ENCODE measurements at regions not wholly inside any gene's neighbourhood (a gene's known extent, or its start where the extent isn't known, plus 50 kb on each side); places are given as distances from the start of the nearest gene placed in this dataset.
"Not testable (repeated sequence)": the region's sequence is repeated elsewhere in the genome, so short reads cannot be mapped to it uniquely, and the experiment has no call there.

- no peaks in the 10 kb centered on the region for H3K27me3 ChIP-seq (ENCODE audit: insufficient read depth, low read length)
- Mint-ChIP-seq H3K27ac (no peak overlapping the region), H3K4me3 (no peak overlapping the region), H3K9me3 (peaks cover 0 to 6% (median 0%) of the 10 kb centered on the region in 8 donors), H3K36me3 (peaks cover 0 to 29% of the 10 kb centered on the region in 2 donors), H3K4me1 (no peaks in the 10 kb centered on the region), H3K27me3 (peaks cover 0 to 2% of the 10 kb centered on the region in 2 donors)
- no peaks in the 10 kb centered on the region for H3K4me1 ChIP-seq (ENCODE audit: insufficient read depth, low read length)
- no peaks in the 10 kb centered on the region for H3K36me3 ChIP-seq (ENCODE audit: insufficient read depth, low read length)
- no peak overlapping the region for H3K27ac ChIP-seq (ENCODE audit: low read depth, low read length)
- ChIA-PET CTCF (ENCODE audit: partially characterized antibody) (interaction anchor here (0.9 kb wide), 1 partner anchor 18 kb away, joined by 3 read pairs; no protein-coding TSS in a partner anchor), POLR2A (ENCODE audit: partially characterized antibody) (no interaction called here)
- intact Hi-C loops (cut with micrococcal nuclease): no loop called here
- no peaks in the 10 kb centered on the region for H3K9me3 ChIP-seq (ENCODE audit: control insufficient read depth in 1 of 2, low read length in 2 of 2)
- H3K4me3 ChIP-seq (ENCODE audit: low read length in 2 of 2): no peak overlapping the region
- no peak for DNase-seq
Measured at GRCh38 chr18:23321996-23322395, 131.1 kb upstream of the RIOK3 start.

- H3K4me3 ChIP-seq (ENCODE audit: low read length in 2 of 2): no peak overlapping the region
- H3K27ac ChIP-seq (ENCODE audit: low read depth, low read length): no peak overlapping the region
- CTCF ChIA-PET (ENCODE audit: partially characterized antibody): no interaction called here
- no peaks in the 10 kb centered on the region for H3K36me3 ChIP-seq (ENCODE audit: insufficient read depth, low read length)
- no peaks in the 10 kb centered on the region for H3K27me3 ChIP-seq (ENCODE audit: insufficient read depth, low read length)
- peaks cover 0 to 9% (median under 1%) of the 10 kb centered on the region in 8 donors for H3K9me3 Mint-ChIP-seq
- no peak for DNase-seq
- H3K4me1 Mint-ChIP-seq: no peaks in the 10 kb centered on the region
- peaks cover 0 to 2% of the 10 kb centered on the region in 2 donors for H3K27me3 Mint-ChIP-seq
- no peak overlapping the region for H3K4me3 Mint-ChIP-seq
- POLR2A ChIA-PET (ENCODE audit: partially characterized antibody): no interaction called here
- peak overlapping the region in 1 of 7 donors; percentile 11 for H3K27ac Mint-ChIP-seq
- intact Hi-C loops (cut with micrococcal nuclease): no loop called here
- no peaks in the 10 kb centered on the region for H3K9me3 ChIP-seq (ENCODE audit: control insufficient read depth in 1 of 2, low read length in 2 of 2)
- peaks cover 0 to 29% of the 10 kb centered on the region in 2 donors for H3K36me3 Mint-ChIP-seq
- H3K4me1 ChIP-seq (ENCODE audit: insufficient read depth, low read length): no peaks in the 10 kb centered on the region
Measured at GRCh38 chr18:23324056-23324811, 128.9 kb upstream of the RIOK3 start.

GRCh38 chr18:23324861-23325260 lies 128.2 kb upstream of the RIOK3 start:
- no peak for DNase-seq
- H3K9me3 ChIP-seq (ENCODE audit: control insufficient read depth in 1 of 2, low read length in 2 of 2): no peaks in the 10 kb centered on the region
- H3K27me3 ChIP-seq (ENCODE audit: insufficient read depth, low read length): no peaks in the 10 kb centered on the region
- Mint-ChIP-seq H3K4me1 (no peaks in the 10 kb centered on the region), H3K27me3 (peaks cover 0 to 2% of the 10 kb centered on the region in 2 donors), H3K9me3 (peaks cover 0 to 10% (median 2%) of the 10 kb centered on the region in 8 donors), H3K4me3 (no peak overlapping the region), H3K36me3 (peaks cover 0 to 32% of the 10 kb centered on the region in 2 donors), H3K27ac (no peak overlapping the region)
- POLR2A ChIA-PET (ENCODE audit: partially characterized antibody): no interaction called here
- CTCF ChIA-PET (ENCODE audit: partially characterized antibody): no interaction called here
- H3K27ac ChIP-seq (ENCODE audit: low read depth, low read length): no peak overlapping the region
- H3K4me1 ChIP-seq (ENCODE audit: insufficient read depth, low read length): no peaks in the 10 kb centered on the region
- intact Hi-C loops (cut with micrococcal nuclease): no loop called here
- no peaks in the 10 kb centered on the region for H3K36me3 ChIP-seq (ENCODE audit: insufficient read depth, low read length)
- H3K4me3 ChIP-seq (ENCODE audit: low read length in 2 of 2): no peak overlapping the region

GRCh38 chr18:23329671-23330070 lies 123.4 kb upstream of the RIOK3 start:
- intact Hi-C loops (cut with micrococcal nuclease): not testable (repeated sequence)

GRCh38 chr18:23330423-23330822 lies 122.7 kb upstream of the RIOK3 start:
- H3K27ac Mint-ChIP-seq: no peak overlapping the region
- Histone ChIP-seq H3K27me3 (ENCODE audit: insufficient read depth, low read length) (no peaks in the 10 kb centered on the region), H3K4me1 (ENCODE audit: insufficient read depth, low read length) (no peaks in the 10 kb centered on the region), H3K9me3 (ENCODE audit: control insufficient read depth in 1 of 2, low read length in 2 of 2) (no peaks in the 10 kb centered on the region), H3K4me3 (ENCODE audit: low read length in 2 of 2) (no peak overlapping the region), H3K27ac (ENCODE audit: low read depth, low read length) (no peak overlapping the region), H3K36me3 (ENCODE audit: insufficient read depth, low read length) (no peaks in the 10 kb centered on the region)
- H3K4me3 Mint-ChIP-seq: no peak overlapping the region
- DNase-seq: no peak
- peaks cover 0 to 2% of the 10 kb centered on the region in 2 donors for H3K27me3 Mint-ChIP-seq
- H3K36me3 Mint-ChIP-seq: peaks cover 0 to 13% of the 10 kb centered on the region in 2 donors
- CTCF ChIA-PET (ENCODE audit: partially characterized antibody): no interaction called here
- H3K4me1 Mint-ChIP-seq: no peaks in the 10 kb centered on the region
- intact Hi-C loops (cut with micrococcal nuclease): no loop called here
- POLR2A ChIA-PET (ENCODE audit: partially characterized antibody): no interaction called here
- H3K9me3 Mint-ChIP-seq: peaks cover 0 to 10% (median under 1%) of the 10 kb centered on the region in 8 donors

More at GRCh38 chr18:23329671-23330070, 123.4 kb upstream of the RIOK3 start:
- H3K4me3 Mint-ChIP-seq; H3K9me3 Mint-ChIP-seq; H3K27ac ChIP-seq (ENCODE audit: low read depth, low read length); H3K36me3 ChIP-seq (ENCODE audit: insufficient read depth, low read length); POLR2A ChIA-PET (ENCODE audit: partially characterized antibody); CTCF ChIA-PET (ENCODE audit: partially characterized antibody); H3K4me1 Mint-ChIP-seq; H3K27ac Mint-ChIP-seq; H3K27me3 Mint-ChIP-seq; DNase-seq; H3K27me3 ChIP-seq (ENCODE audit: insufficient read depth, low read length); H3K4me1 ChIP-seq (ENCODE audit: insufficient read depth, low read length); H3K4me3 ChIP-seq (ENCODE audit: low read length in 2 of 2); H3K9me3 ChIP-seq (ENCODE audit: control insufficient read depth in 1 of 2, low read length in 2 of 2): not testable (repeated sequence)
- peaks cover 0 to 18% of the 10 kb centered on the region in 2 donors for H3K36me3 Mint-ChIP-seq

GRCh38 chr18:23331091-23331920 lies 121.8 kb upstream of the RIOK3 start:
- Histone ChIP-seq H3K27me3 (ENCODE audit: insufficient read depth, low read length) (no peaks in the 10 kb centered on the region), H3K9me3 (ENCODE audit: control insufficient read depth in 1 of 2, low read length in 2 of 2) (no peaks in the 10 kb centered on the region), H3K4me3 (ENCODE audit: low read length in 2 of 2) (no peak overlapping the region), H3K4me1 (ENCODE audit: insufficient read depth, low read length) (no peaks in the 10 kb centered on the region), H3K36me3 (ENCODE audit: insufficient read depth, low read length) (no peaks in the 10 kb centered on the region), H3K27ac (ENCODE audit: low read depth, low read length) (no peak overlapping the region)
- Mint-ChIP-seq H3K27me3 (no peaks in the 10 kb centered on the region), H3K36me3 (peaks cover 0 to 9% of the 10 kb centered on the region in 2 donors), H3K4me1 (no peaks in the 10 kb centered on the region), H3K4me3 (no peak overlapping the region), H3K9me3 (peaks cover 0 to 10% (median under 1%) of the 10 kb centered on the region in 8 donors), H3K27ac (no peak overlapping the region)
- POLR2A ChIA-PET (ENCODE audit: partially characterized antibody): no interaction called here
- CTCF ChIA-PET (ENCODE audit: partially characterized antibody): no interaction called here
- DNase-seq: no peak
- intact Hi-C loops (cut with micrococcal nuclease): no loop called here

- no peak for DNase-seq
- Histone ChIP-seq H3K9me3 (ENCODE audit: control insufficient read depth in 1 of 2, low read length in 2 of 2) (no peaks in the 10 kb centered on the region), H3K4me1 (ENCODE audit: insufficient read depth, low read length) (no peaks in the 10 kb centered on the region), H3K27me3 (ENCODE audit: insufficient read depth, low read length) (no peaks in the 10 kb centered on the region), H3K36me3 (ENCODE audit: insufficient read depth, low read length) (no peaks in the 10 kb centered on the region), H3K27ac (ENCODE audit: low read depth, low read length) (no peak overlapping the region), H3K4me3 (ENCODE audit: low read length in 2 of 2) (no peak overlapping the region)
- intact Hi-C loops (cut with micrococcal nuclease): no loop called here
- peaks cover 0 to 4% (median 0%) of the 10 kb centered on the region in 8 donors for H3K9me3 Mint-ChIP-seq
- H3K36me3 Mint-ChIP-seq: peaks cover 0 to 3% of the 10 kb centered on the region in 2 donors
- ChIA-PET POLR2A (ENCODE audit: partially characterized antibody) (no interaction called here), CTCF (ENCODE audit: partially characterized antibody) (no interaction called here)
- H3K27ac Mint-ChIP-seq: peak overlapping the region in 1 of 7 donors; percentile 6
- no peaks in the 10 kb centered on the region for H3K27me3 Mint-ChIP-seq
- no peak overlapping the region for H3K4me3 Mint-ChIP-seq
- no peaks in the 10 kb centered on the region for H3K4me1 Mint-ChIP-seq
Measured at GRCh38 chr18:23332356-23332755, 120.7 kb upstream of the RIOK3 start.
